Tibial nerve (tissue), 4 donors: ENCODE measurements at regions not wholly inside any gene's neighbourhood (a gene's known extent, or its start where the extent isn't known, plus 50 kb on each side); places are given as distances from the start of the nearest gene placed in this dataset.
"Not testable (repeated sequence)": the region's sequence is repeated elsewhere in the genome, so short reads cannot be mapped to it uniquely, and the experiment has no call there.

ENCODE experiments used
- DNase-seq, 2 donors: peaks; one replicate each; pipeline ENCODE4 v3.0.0-alpha.2; 2019; ENCODE audit warnings: low spot score in 2 of 2
- H3K27ac ChIP-seq, 4 donors: fragments of 200-600 bp; sonication (generic) in 3 of 4; one replicate each; pipeline ENCODE4 v1.5.1; 2017 to 2019; ENCODE audit warnings: mild to moderate bottlenecking in 1 of 4
- H3K27me3 ChIP-seq, 2 donors: fragments of 200-600 bp; sonication (generic) in 1 of 2; one replicate each; pipeline versions ENCODE4 v1.5.1 to v1.6.0; 2017 to 2019
- H3K36me3 ChIP-seq, 3 donors: fragments of 200-600 bp; sonication (generic); one replicate each; pipeline ENCODE4 v1.5.1; 2018 to 2019
- H3K4me1 ChIP-seq, 4 donors: fragments of 200-600 bp; sonication (generic) in 3 of 4; one replicate each; pipeline ENCODE4 v1.5.1; 2017 to 2019
- H3K4me3 ChIP-seq, 4 donors: fragments of 200-600 bp; sonication (generic) in 3 of 4; one replicate each; pipeline ENCODE4 v1.5.1; 2017 to 2019; ENCODE audit warnings: mild to moderate bottlenecking in 1 of 4, moderate library complexity in 1 of 4
- H3K9me3 ChIP-seq, 4 donors: fragments of 200-600 bp; sonication (generic) in 3 of 4; one replicate each; pipeline ENCODE4 v1.5.1; 2017 to 2019
- CTCF ChIP-seq, 5 experiments: fragments of 200-600 bp in 3 of 5; fragments of 450-650 bp in 2 of 5; sonication (generic) in 3 of 5; IDR thresholded peaks; one replicate each; pipeline ENCODE4 v1.5.1; 2016 to 2019; ENCODE audit warnings: antibody characterized with exemption in 5 of 5, mild to moderate bottlenecking in 3 of 5, moderate library complexity in 2 of 5
- EP300 ChIP-seq, 2 donors: sonication (generic); formaldehyde crosslinking; IDR thresholded peaks; one replicate each; pipeline ENCODE4 v1.6.1; 2017; ENCODE audit warnings: antibody characterized with exemption in 2 of 2, mild to moderate bottlenecking in 1 of 2
- POLR2A ChIP-seq, 2 donors: fragments of 450-650 bp; IDR thresholded peaks; one replicate each; pipeline ENCODE4 v1.6.1; 2017; ENCODE audit warnings: antibody characterized with exemption in 2 of 2, mild to moderate bottlenecking in 2 of 2, moderate library complexity in 2 of 2
- WGBS, 2 donors: methylation state at CpG; one replicate each; pipeline ENCODE4 v1.1.5; 2018; 5-methylcytosine and 5-hydroxymethylcytosine counted together

GRCh38 chr5:19264821-19265220, 723.2 kb downstream of the CDH18 start:
- no peak for DNase-seq
- TF ChIP-seq EP300 (IDR thresholded peaks at IDR 0.05): no peak
- no peak overlapping the region for H3K4me3 ChIP-seq
- H3K4me1 ChIP-seq: no peaks in the 10 kb centered on the region
- no peaks in the 10 kb centered on the region for H3K9me3 ChIP-seq
- H3K36me3 ChIP-seq: no peaks in the 10 kb centered on the region
- H3K27ac ChIP-seq: no peak overlapping the region
- H3K27me3 ChIP-seq: no peaks in the 10 kb centered on the region
- WGBS, 2 donors: 90 to 93% methylated on average over 2 of the region's 2 CpGs

GRCh38 chr5:19266791-19267190, 721.2 kb downstream of the CDH18 start:
- no peaks in the 10 kb centered on the region for H3K4me1 ChIP-seq
- no peaks in the 10 kb centered on the region for H3K9me3 ChIP-seq
- no peaks in the 10 kb centered on the region for H3K36me3 ChIP-seq
- WGBS, 2 donors: 89 to 93% methylated on average over 4 of the region's 4 CpGs
- no peaks in the 10 kb centered on the region for H3K27me3 ChIP-seq
- H3K27ac ChIP-seq: no peak overlapping the region
- DNase-seq: no peak
- TF ChIP-seq POLR2A (IDR thresholded peaks at IDR 0.05) (no peak), CTCF (IDR thresholded peaks at IDR 0.05) (no peak), EP300 (IDR thresholded peaks at IDR 0.05) (no peak)
- no peak overlapping the region for H3K4me3 ChIP-seq

GRCh38 chr5:19270153-19270552, 717.8 kb downstream of the CDH18 start:
- TF ChIP-seq CTCF (IDR thresholded peaks at IDR 0.05) (no peak), POLR2A (IDR thresholded peaks at IDR 0.05) (no peak), EP300 (IDR thresholded peaks at IDR 0.05) (no peak)
- Histone ChIP-seq H3K4me1 (no peaks in the 10 kb centered on the region), H3K36me3 (no peaks in the 10 kb centered on the region), H3K9me3 (no peaks in the 10 kb centered on the region), H3K27me3 (no peaks in the 10 kb centered on the region), H3K27ac (no peak overlapping the region), H3K4me3 (no peak overlapping the region)
- WGBS, 2 donors: 57 to 66% methylated on average over 4 of the region's 4 CpGs
- DNase-seq: no peak

- Histone ChIP-seq H3K9me3 (peaks cover 0 to 6% (median 0%) of the 10 kb centered on the region in 4 donors), H3K4me1 (no peaks in the 10 kb centered on the region), H3K4me3 (no peak overlapping the region), H3K27me3 (no peaks in the 10 kb centered on the region), H3K36me3 (no peaks in the 10 kb centered on the region), H3K27ac (no peak overlapping the region)
- 84 to 87% methylated on average over 3 of the region's 3 CpGs for WGBS, 2 donors
- DNase-seq: no peak
- TF ChIP-seq POLR2A (IDR thresholded peaks at IDR 0.05): no peak
- TF ChIP-seq CTCF (IDR thresholded peaks at IDR 0.05): no peak
- TF ChIP-seq EP300 (IDR thresholded peaks at IDR 0.05): no peak
These were observed 713.4 kb downstream of the CDH18 start for GRCh38 chr5:19274578-19274977.

GRCh38 chr5:19285286-19285685, 702.7 kb downstream of the CDH18 start:
- peaks cover 0 to 23% (median 1%) of the 10 kb centered on the region in 4 donors for H3K9me3 ChIP-seq
- no peaks in the 10 kb centered on the region for H3K4me1 ChIP-seq
- H3K27me3 ChIP-seq: no peaks in the 10 kb centered on the region
- DNase-seq: no peak
- H3K27ac ChIP-seq: no peak overlapping the region
- no peaks in the 10 kb centered on the region for H3K36me3 ChIP-seq
- 93 to 95% methylated on average over 3 of the region's 3 CpGs for WGBS, 2 donors
- TF ChIP-seq CTCF (IDR thresholded peaks at IDR 0.05) (no peak), POLR2A (IDR thresholded peaks at IDR 0.05) (no peak), EP300 (IDR thresholded peaks at IDR 0.05) (no peak)
- H3K4me3 ChIP-seq: no peak overlapping the region

GRCh38 chr5:19287548-19288277, 700.3 kb downstream of the CDH18 start:
- not testable (repeated sequence) for H3K4me1 ChIP-seq, H3K27me3 ChIP-seq, DNase-seq, H3K27ac ChIP-seq, H3K4me3 ChIP-seq, H3K36me3 ChIP-seq
- H3K9me3 ChIP-seq: peaks cover 0 to 23% (median 1%) of the 10 kb centered on the region in 4 donors
- 95 to 97% methylated on average over 46 to 49 of the region's 54 CpGs for whole genome bisulfite sequencing, 2 donors

GRCh38 chr5:19288311-19288710, 699.7 kb downstream of the CDH18 start:
- 91 to 94% methylated on average over 8 of the region's 8 CpGs for WGBS, 2 donors
- H3K27ac ChIP-seq, H3K27me3 ChIP-seq, H3K36me3 ChIP-seq, H3K4me3 ChIP-seq, DNase-seq, H3K4me1 ChIP-seq: not testable (repeated sequence)
- H3K9me3 ChIP-seq: peaks cover 0 to 23% (median 1%) of the 10 kb centered on the region in 4 donors
